HepG2 (cell line): ENCODE measurements at regions not wholly inside any gene's neighbourhood (a gene's known extent, or its start where the extent isn't known, plus 50 kb on each side); places are given as distances from the start of the nearest gene placed in this dataset.

ENCODE experiments used
- ATAC-seq: fragments of 200-7000 bp; cut with Tn5 transposase; 3 replicates; pipeline ENCODE4 v1.9.1; 2020; ENCODE audit warnings: mild to moderate bottlenecking, moderate library complexity
- BruUV-seq: library from RNA; stranded (reverse); fragments of 400-500 nt; replicated peaks from 2 replicates; lab custom pipeline; 2021; lab: Mats Ljungman, UMichigan
- CTCF ChIA-PET: fragments of 300-600 bp; formaldehyde crosslinking; extraction: SDS; loops from one replicate; lab custom pipeline; 2021; ENCODE audit warnings: low total read pairs, inconsistent platforms, low intra/inter-chr PET ratio; lab: Yijun Ruan, JAX
- POLR2A ChIA-PET: fragments of 350-600 bp; sonication (Branson Sonifier 250); formaldehyde crosslinking; loops from one replicate; lab custom pipeline; 2020; ENCODE audit warnings: antibody characterized with exemption, inconsistent platforms; lab: Yijun Ruan, JAX
- DNase-seq: peaks from one replicate; pipeline ENCODE4 v3.0.0-alpha.2; 2015; ENCODE audit warnings: low spot score
- FAIRE-seq: peaks from 3 replicates; lab custom pipeline; 2011; peaks lifted over from hg19 to GRCh38; lab: Jason Lieb, UNC
- H2AFZ ChIP-seq: one replicate; pipeline ENCODE4 v1.6.1; 2011; ENCODE audit warnings: low read length, inconsistent platforms
- H3K27ac ChIP-seq: fragments of 300-600 bp; 3 replicates; pipeline ENCODE4 v1.8.0; 2011; ENCODE audit warnings: mixed run types, mild to moderate bottlenecking, mixed read lengths, low read length, inconsistent platforms; ENCODE audit not compliant: insufficient read depth; ENCODE audit errors: extremely low read length
- H3K27me3 ChIP-seq, 2 experiments: fragments of 200-600 bp in 1 of 2; 2 replicates in 1 of 2; 3 replicates in 1 of 2; pipeline versions ENCODE4 v1.6.0 to v1.8.0; 2011; ENCODE audit warnings: low read length in 2 of 2, mild to moderate bottlenecking in 2 of 2, moderate library complexity in 2 of 2, inconsistent platforms in 1 of 2; ENCODE audit not compliant: insufficient read depth in 2 of 2, control insufficient read depth in 1 of 2
- H3K36me3 ChIP-seq, 2 experiments: fragments of 200-600 bp in 1 of 2; replicated peaks in 1 of 2; 2 replicates in 1 of 2; 3 replicates in 1 of 2; pipeline versions ENCODE4 v1.5.1 to v1.8.0; 2011; ENCODE audit warnings: low read length in 2 of 2, inconsistent platforms in 1 of 2; ENCODE audit not compliant: insufficient read depth in 2 of 2, control insufficient read depth in 1 of 2
- H3K4me1 ChIP-seq: 2 replicates; pipeline ENCODE4 v1.5.1; 2012; ENCODE audit warnings: low read length, inconsistent platforms; ENCODE audit not compliant: insufficient read depth
- H3K4me2 ChIP-seq: 2 replicates; pipeline ENCODE4 v1.6.0; 2011; ENCODE audit warnings: low read depth, low read length, inconsistent platforms
- H3K4me3 ChIP-seq, 3 experiments: fragments of 200-600 bp in 1 of 3; sonication (generic), shearing (Covaris generic) in 1 of 3; replicated peaks in 1 of 3; 2 replicates each; pipeline ENCODE4 v1.5.1; 2011 to 2016; ENCODE audit warnings: low read length in 3 of 3, inconsistent platforms in 2 of 3, low read depth in 2 of 3, mild to moderate bottlenecking in 2 of 3, control low read depth in 1 of 3, mixed read lengths in 1 of 3; ENCODE audit not compliant: insufficient read depth in 1 of 3
- H3K79me2 ChIP-seq: one replicate; pipeline ENCODE4 v1.6.1; 2011; ENCODE audit warnings: low read length, inconsistent platforms; ENCODE audit not compliant: insufficient read depth
- H3K9ac ChIP-seq: 2 replicates; pipeline ENCODE4 v1.6.0; 2011; ENCODE audit warnings: mild to moderate bottlenecking, low read depth, low read length, inconsistent platforms; ENCODE audit not compliant: insufficient read depth
- H3K9me3 ChIP-seq: 2 replicates; pipeline ENCODE4 v1.5.1; 2012; ENCODE audit warnings: mild to moderate bottlenecking, low read length
- H4K20me1 ChIP-seq: 2 replicates; pipeline ENCODE4 v1.6.0; 2011; ENCODE audit warnings: inconsistent platforms, mild to moderate bottlenecking, low read length, moderate library complexity; ENCODE audit not compliant: insufficient read depth
- BORCS8-MEF2B ChIP-seq: sonication (generic); formaldehyde crosslinking; IDR thresholded peaks from 2 replicates; pipeline ENCODE4 v1.8.0; 2022; ENCODE audit warnings: mild to moderate bottlenecking, missing genetic modification reagents
- BRD4 ChIP-seq: sonication (generic); formaldehyde crosslinking; IDR thresholded peaks from 2 replicates; pipeline ENCODE4 v1.4.0; 2020; ENCODE audit warnings: missing genetic modification reagents
- CBX1 ChIP-seq: IDR thresholded peaks from one replicate; pipeline ENCODE4 v1.6.1; 2016; ENCODE audit warnings: antibody characterized with exemption, low read depth
- FOXK1 ChIP-seq: sonication (generic); formaldehyde crosslinking; IDR thresholded peaks from 2 replicates; pipeline ENCODE4 v1.4.0; 2020; ENCODE audit warnings: low read depth, missing genetic modification reagents, borderline replicate concordance
- GATA4 ChIP-seq: sonication (generic); IDR thresholded peaks from 2 replicates; pipeline ENCODE4 v1.6.1; 2016; ENCODE audit warnings: antibody characterized with exemption, low read depth, borderline replicate concordance
- GRHL1 ChIP-seq: sonication (generic); formaldehyde crosslinking; conservative IDR thresholded peaks from 2 replicates; pipeline ENCODE4 v1.8.0; 2022; ENCODE audit warnings: missing genetic modification reagents
- HIC2 ChIP-seq: sonication (generic); formaldehyde crosslinking; IDR thresholded peaks from 2 replicates; pipeline ENCODE4 v1.9.0; 2022; ENCODE audit warnings: low read depth, missing genetic modification reagents
- KLF11 ChIP-seq: IDR thresholded peaks from 2 replicates; pipeline ENCODE4 v1.6.1; 2016; ENCODE audit warnings: missing compliant biosample characterization
- KLF16 ChIP-seq, 2 experiments: sonication (generic) in 1 of 2; formaldehyde crosslinking in 1 of 2; IDR thresholded peaks; 2 replicates each; pipeline versions ENCODE4 v1.6.1 to v1.8.0; 2016 to 2023; ENCODE audit warnings: missing genetic modification reagents in 2 of 2, missing compliant biosample characterization in 1 of 2
- MED1 ChIP-seq: sonication (generic); formaldehyde crosslinking; IDR thresholded peaks from 2 replicates; pipeline ENCODE4 v1.4.0; 2020; ENCODE audit warnings: missing genetic modification reagents
- MXI1 ChIP-seq: IDR thresholded peaks from 3 replicates; pipeline ENCODE4 v1.6.1; 2012; ENCODE audit warnings: low read depth, low read length, inconsistent platforms, borderline replicate concordance
- NFYB ChIP-seq: sonication (generic); formaldehyde crosslinking; IDR thresholded peaks from 2 replicates; pipeline ENCODE4 v1.4.0; 2020; ENCODE audit warnings: missing genetic modification reagents
- SCMH1 ChIP-seq: sonication (generic); formaldehyde crosslinking; IDR thresholded peaks from 2 replicates; pipeline ENCODE4 v1.9.0; 2021; ENCODE audit warnings: missing genetic modification reagents, mild to moderate bottlenecking, borderline replicate concordance
- SIN3A ChIP-seq: IDR thresholded peaks from 2 replicates; pipeline ENCODE4 v1.6.1; 2011; ENCODE audit warnings: low read depth, mild to moderate bottlenecking, control low read depth, low read length, borderline replicate concordance
- TOE1 ChIP-seq: sonication (generic); formaldehyde crosslinking; IDR thresholded peaks from 2 replicates; pipeline ENCODE4 v1.4.0; 2020; ENCODE audit warnings: mild to moderate bottlenecking, missing genetic modification reagents
- ZBTB8A ChIP-seq: sonication (generic); formaldehyde crosslinking; IDR thresholded peaks from 2 replicates; pipeline ENCODE4 v1.4.0; 2020; ENCODE audit warnings: mild to moderate bottlenecking, low read depth, missing genetic modification reagents, borderline replicate concordance
- ZNF775 ChIP-seq: sonication (generic); formaldehyde crosslinking; IDR thresholded peaks from 2 replicates; pipeline ENCODE4 v1.4.0; 2020; ENCODE audit warnings: missing genetic modification reagents, mild to moderate bottlenecking, moderate library complexity, borderline replicate concordance
- WGBS: methylation state at CpG from one replicate; pipeline ENCODE4 v1.1.6; 2017; ENCODE audit warnings: low lambda C conversion rate; 5-methylcytosine and 5-hydroxymethylcytosine counted together
- in situ Hi-C: cut with HindIII; loops from 2 replicates; pipeline ENCODE4 v1.10.0; 2017; ENCODE audit warnings: low pct_unique_long_range_greater_than_20kb; ENCODE audit not compliant: extremely low pct_ligation_motif_present
- intact Hi-C: fragments of 100-400 bp; cut with micrococcal nuclease; formaldehyde crosslinking; loops from one replicate; pipeline ENCODE4 v1.10.0; 2022; ENCODE audit not compliant: unreplicated experiment

- ChIA-PET CTCF (no interaction called here), POLR2A (no interaction called here)
- no peaks in the 10 kb centered on the region for H3K4me1 ChIP-seq
- no peak for ATAC-seq
- no peak overlapping the region for H3K27ac ChIP-seq
- TF ChIP-seq HIC2 (CRISPR knock-in tag) = no peak
- TF ChIP-seq KLF16 (CRISPR knock-in tag; IDR thresholded peaks at IDR 0.05) = no peak
- H3K9me3 ChIP-seq = peaks cover 86% of the 10 kb centered on the region
- intact Hi-C loops (no loop called here), in situ Hi-C loops (no loop called here)
- no peak overlapping the region for H3K4me2 ChIP-seq
- no peaks in the 10 kb centered on the region for H3K27me3 ChIP-seq
- no TSS peak for BruUV-seq
- no peak overlapping the region for H2AFZ ChIP-seq
- H3K9ac ChIP-seq = no peak overlapping the region
- 35% methylated on average over 1 of the region's 1 CpG for WGBS
- no peaks in the 10 kb centered on the region for H3K79me2 ChIP-seq
- no peaks in the 10 kb centered on the region for H3K36me3 ChIP-seq
- DNase-seq = no peak
- H4K20me1 ChIP-seq = no peaks in the 10 kb centered on the region
- no peak for FAIRE-seq
- H3K4me3 ChIP-seq = no peak overlapping the region
Observed at GRCh38 chr10:107971411-107971810, 806.9 kb upstream of the SORCS1 start.

- H3K36me3 ChIP-seq = no peaks in the 10 kb centered on the region
- WGBS = 2% methylated on average over 3 of the region's 3 CpGs
- no peaks in the 10 kb centered on the region for H3K27me3 ChIP-seq
- peaks cover 88% of the 10 kb centered on the region for H3K9me3 ChIP-seq
- no peak for DNase-seq
- TF ChIP-seq TOE1 (CRISPR knock-in tag) (no peak), MXI1 (no peak), BORCS8-MEF2B (CRISPR knock-in tag) (no peak), GATA4 (no peak), BRD4 (CRISPR knock-in tag) (no peak), CBX1 (no peak), ZBTB8A (no peak), MED1 (no peak), SIN3A (no peak), ZNF775 (no peak), GRHL1 (CRISPR knock-in tag) (no peak), SCMH1 (CRISPR knock-in tag) (no peak), FOXK1 (CRISPR knock-in tag) (no peak), NFYB (CRISPR knock-in tag) (no peak), KLF11 (no peak)
- FAIRE-seq = no peak
- no peaks in the 10 kb centered on the region for H4K20me1 ChIP-seq
- ChIA-PET POLR2A (no interaction called here), CTCF (no interaction called here)
- no peak for ATAC-seq
- H3K79me2 ChIP-seq = no peaks in the 10 kb centered on the region
- H3K9ac ChIP-seq = no peak overlapping the region
- H3K4me2 ChIP-seq = no peak overlapping the region
- no peak overlapping the region for H3K27ac ChIP-seq
- BruUV-seq = no TSS peak
- H3K4me1 ChIP-seq = no peaks in the 10 kb centered on the region
- intact Hi-C loops (no loop called here), in situ Hi-C loops (no loop called here)
- H3K4me3 ChIP-seq = no peak overlapping the region
- no peak overlapping the region for H2AFZ ChIP-seq
Observed at GRCh38 chr10:107970512-107970911, 806.0 kb upstream of the SORCS1 start.
